GM19035 (cell line): ENCODE measurements at regions not wholly inside any gene's neighbourhood (a gene's known extent, or its start where the extent isn't known, plus 50 kb on each side); places are given as distances from the start of the nearest gene placed in this dataset.
"Not testable (repeated sequence)": the region's sequence is repeated elsewhere in the genome, so short reads cannot be mapped to it uniquely, and the experiment has no call there.

Experiments used
- ATAC-seq: cut with Tn5 transposase; IDR thresholded peaks from one replicate; pipeline ENCODE4 v1.9.1; 2021; ENCODE audit not compliant: unreplicated experiment

DNA sequence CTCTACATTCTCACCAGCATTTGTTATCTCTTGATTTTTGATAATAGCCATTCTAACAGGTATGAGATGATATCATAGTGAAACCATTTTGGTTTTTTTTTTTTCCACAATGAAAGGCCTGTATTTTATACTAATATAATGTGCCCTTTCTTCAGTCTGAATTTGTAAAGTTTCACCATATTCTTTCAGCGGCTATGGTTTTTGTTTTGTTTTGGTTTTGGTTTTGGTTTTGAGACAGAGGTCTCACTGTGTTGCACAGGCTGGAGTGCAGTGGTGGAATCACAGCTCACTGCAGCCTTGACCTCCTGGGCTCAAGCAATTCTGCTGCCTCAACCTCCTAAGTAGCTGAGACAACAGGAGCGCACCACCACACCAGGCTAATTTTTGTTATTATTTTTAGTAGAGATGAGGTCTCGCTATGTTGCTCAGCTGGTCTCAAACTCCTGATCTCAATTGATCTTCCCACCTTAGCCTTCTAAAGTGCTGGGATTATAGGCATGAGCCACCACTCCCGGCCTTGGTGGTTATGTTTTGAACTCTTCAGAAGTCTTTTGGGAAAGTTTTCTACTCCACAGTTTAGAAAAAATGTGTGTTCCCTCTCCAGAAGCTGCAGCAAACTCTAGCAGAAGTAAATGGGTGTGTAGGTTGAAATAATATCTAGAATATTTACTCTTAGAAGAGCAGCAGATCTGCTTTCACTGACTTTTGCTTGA, 110.2 kb upstream of the UMPS start:
- ATAC-seq: peak; percentile 65

- no peak for ATAC-seq
Measured at GRCh38 chr3:124620600-124621063, 109.6 kb upstream of the UMPS start.

DNA sequence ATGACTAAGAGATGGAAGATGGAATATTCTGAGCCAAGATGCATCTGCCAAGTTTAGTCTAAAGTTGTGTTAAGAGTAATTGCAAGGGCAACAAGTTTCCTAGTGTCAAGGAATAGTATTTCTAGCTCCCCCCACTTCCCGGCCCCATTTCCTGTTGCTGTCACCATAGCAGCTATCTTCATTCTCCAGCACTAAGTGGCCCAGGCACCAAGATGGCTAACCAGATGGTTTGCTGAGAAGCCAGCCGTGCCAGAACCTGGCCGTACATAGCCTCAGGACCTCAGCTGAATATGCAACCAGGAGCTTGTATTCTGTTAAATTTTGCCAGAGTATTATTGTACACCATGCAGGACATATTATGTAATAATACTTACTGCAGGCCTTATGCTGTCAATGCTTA, 108.8 kb upstream of the UMPS start:
- no peak for ATAC-seq

- no peak for ATAC-seq
Measured at GRCh38 chr3:124625074-124625473, 105.2 kb upstream of the UMPS start.

DNA sequence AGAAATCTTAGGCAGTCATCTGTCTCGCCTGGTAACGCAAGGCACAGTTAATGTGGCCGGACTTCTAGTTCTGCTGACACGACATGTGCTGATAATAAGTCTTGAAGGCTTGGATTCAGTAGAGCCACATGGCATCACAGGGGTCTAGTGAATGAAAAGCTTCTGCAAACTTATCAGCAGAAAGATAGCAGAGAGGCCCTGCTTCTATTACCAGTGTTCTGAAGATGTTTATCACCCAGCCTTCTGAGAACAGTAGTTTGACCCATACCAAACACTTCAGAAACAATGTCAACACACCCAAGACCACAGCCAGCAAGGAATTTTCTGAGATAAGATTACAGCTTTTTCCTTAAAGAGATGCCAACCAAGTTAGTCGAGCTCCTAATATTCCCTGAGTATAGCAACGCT, 102.7 kb upstream of the UMPS start:
- no peak for ATAC-seq

DNA sequence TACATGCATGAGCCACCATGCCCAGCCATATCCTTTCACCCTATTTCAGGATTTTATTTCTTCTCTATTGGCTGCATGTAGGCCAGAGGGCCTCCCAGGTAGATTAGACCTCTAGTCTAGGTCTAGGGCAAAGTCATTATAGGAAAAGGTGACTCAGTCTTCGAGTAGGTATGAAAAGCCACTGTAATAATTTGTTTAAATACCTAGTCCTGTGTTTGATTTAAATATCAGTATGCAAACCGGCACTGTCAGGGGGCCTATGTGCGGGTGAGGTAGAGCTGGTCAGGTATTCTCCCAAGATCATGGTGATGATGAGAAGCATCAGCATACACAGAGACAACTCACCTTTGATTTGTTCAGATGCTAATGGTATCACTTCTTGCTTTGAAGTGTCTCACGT, 101.4 kb upstream of the UMPS start:
- no peak for ATAC-seq

DNA sequence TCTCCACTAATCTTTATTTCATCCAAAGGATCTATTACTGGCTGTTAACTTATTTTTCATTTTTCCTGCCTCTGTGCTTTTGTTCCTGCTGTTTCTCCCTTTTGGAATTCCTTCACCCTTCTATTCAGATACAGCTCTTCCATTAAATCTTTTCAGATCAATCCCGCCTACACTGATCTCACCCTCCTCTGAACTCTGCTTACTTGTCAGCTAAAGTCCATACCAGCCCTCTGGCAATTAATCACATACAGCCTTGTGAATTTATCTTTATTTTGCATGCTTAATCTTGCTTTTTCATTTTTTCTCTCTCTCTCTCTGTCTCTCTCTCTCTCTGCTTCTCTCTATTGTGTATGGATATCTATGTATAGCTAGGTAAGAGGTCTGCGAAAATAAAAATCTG, 100.8 kb upstream of the UMPS start:
- ATAC-seq: no peak

DNA sequence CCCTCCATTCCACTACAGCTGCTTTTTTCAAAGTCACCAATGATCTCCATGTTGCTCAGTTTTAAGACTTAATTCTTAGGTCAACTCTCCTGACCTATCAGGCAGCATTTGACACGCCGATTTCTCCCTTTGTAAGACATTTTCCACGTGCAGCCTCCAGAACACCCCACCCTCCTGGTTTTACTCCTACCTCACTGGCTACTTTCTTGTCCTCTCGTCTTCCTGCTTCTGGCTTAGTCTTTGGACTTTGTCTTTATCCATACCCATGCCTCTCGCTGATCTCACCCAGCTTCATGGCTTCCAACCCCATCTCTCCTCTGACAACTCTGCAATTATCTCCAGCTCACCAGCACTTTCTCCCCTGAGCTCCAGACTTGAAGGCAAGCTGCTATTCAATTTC, 99.3 kb upstream of the UMPS start:
- ATAC-seq: no peak

- ATAC-seq: no peak
Measured at GRCh38 chr3:124631727-124632126, 98.5 kb upstream of the UMPS start.

GRCh38 chr3:124632566-124633140, 97.6 kb upstream of the UMPS start:
- no peak for ATAC-seq

GRCh38 chr3:124633524-124633923, 96.7 kb upstream of the UMPS start:
- no peak for ATAC-seq

DNA sequence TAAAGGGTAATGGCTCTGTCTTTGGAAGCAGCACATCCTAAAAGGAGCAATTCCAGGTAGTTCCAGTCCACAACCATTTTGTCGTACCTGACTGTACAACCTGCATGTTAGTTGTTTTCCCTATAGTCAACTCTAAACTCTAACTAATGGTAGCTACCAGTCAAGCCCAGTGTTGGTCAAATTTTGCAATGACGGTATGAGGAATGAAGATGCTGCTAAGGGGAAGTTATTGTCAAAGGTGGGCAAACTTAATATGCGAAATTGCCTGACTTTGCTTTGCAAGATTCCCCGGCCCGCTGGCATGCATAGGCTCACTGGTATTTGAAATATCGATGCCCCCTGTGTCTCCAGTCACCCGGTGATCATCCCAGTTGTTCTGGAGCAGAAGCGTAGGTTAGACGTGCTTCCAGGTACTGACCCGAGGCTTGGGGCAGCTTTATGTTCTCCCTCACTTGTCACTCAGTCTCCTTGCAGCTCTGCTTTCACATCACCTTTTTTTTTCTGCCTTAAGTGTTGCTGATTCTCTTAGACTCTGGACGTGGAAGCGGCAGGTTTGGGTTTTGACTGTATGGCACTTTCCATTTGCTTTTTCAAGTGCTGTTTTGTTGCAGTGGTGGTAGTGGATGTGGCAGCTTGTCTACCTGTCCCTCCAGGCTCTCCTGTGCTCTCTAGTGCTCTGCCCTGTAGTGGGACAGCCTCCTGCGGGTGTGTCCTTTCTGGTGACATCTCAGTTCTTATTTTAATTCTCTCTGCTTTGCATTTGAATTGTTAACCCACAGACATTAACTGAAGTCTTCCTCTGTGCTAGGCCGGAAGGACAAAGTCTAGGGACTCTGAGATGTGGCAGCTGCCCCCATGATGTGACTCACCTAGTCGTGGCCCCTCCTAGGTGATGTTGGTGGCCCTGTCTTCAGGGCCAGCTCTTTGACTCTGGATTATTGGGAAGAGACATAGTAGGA, 95.8 kb upstream of the UMPS start:
- ATAC-seq: no peak

- ATAC-seq: no peak
Measured at GRCh38 chr3:124635169-124635539, 95.1 kb upstream of the UMPS start.

GRCh38 chr3:124636101-124636862, 94.0 kb upstream of the UMPS start:
- no peak for ATAC-seq

DNA sequence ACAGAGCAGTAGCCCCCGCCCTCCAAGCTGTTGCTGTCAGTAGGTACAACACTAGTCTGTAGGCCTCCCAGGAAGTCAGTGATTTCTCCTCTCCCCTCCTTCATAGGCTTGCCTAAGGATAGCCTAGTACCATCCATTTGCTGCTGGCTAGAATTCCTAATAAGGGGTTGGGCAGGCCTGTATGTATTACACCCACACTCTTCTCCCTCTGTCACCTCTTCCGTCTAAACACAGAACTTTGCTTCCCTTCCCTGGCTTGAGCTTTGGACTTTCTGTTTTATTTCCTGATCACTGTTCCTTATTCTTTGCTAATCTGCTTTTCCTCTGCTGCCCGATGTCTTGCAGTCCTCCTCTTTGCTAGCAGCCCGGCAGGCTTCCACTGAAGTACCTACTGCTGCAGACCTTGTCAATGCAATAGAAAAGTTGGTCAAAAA, 93.4 kb upstream of the UMPS start:
- no peak for ATAC-seq

- ATAC-seq: peak; percentile 54
Measured at GRCh38 chr3:124639406-124640237, 90.6 kb upstream of the UMPS start.

- ATAC-seq: no peak
Measured at GRCh38 chr3:124640635-124641306, 89.5 kb upstream of the UMPS start.

- no peak for ATAC-seq
Measured at GRCh38 chr3:124643453-124643852, 86.8 kb upstream of the UMPS start.

DNA sequence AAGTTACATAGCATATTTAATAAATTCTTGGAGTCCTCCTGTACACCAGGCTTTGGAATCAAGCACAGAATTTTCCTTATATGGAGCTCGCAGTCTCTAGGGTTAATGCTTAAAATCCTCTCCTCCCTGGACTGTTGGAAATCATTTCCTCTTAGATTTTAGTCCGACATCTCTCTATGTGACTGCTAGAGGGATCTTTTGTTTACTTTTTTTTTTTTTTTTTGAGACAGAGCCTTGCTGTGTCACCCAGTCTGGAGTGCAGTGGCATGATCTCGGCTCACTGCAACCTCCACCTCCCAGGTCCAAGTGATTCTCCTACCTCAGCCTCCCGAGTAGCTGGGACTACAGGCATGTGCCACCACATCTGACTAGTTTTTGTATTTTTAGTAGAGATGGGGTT, 84.1 kb upstream of the UMPS start:
- ATAC-seq: not testable (repeated sequence)

GRCh38 chr3:124648551-124648950, 81.7 kb upstream of the UMPS start:
- no peak for ATAC-seq
